Testis (tissue), 2 donors: ENCODE measurements at regions not wholly inside any gene's neighbourhood (a gene's known extent, or its start where the extent isn't known, plus 50 kb on each side); places are given as distances from the start of the nearest gene placed in this dataset.

Source experiments
- CTCF ChIP-seq, 3 experiments: fragments of 450-650 bp in 2 of 3; fragments of 200-600 bp in 1 of 3; sonication (generic) in 1 of 3; IDR thresholded peaks; one replicate each; pipeline ENCODE4 v1.5.1; 2016 to 2019; ENCODE audit warnings: antibody characterized with exemption in 3 of 3, mild to moderate bottlenecking in 2 of 3, moderate library complexity in 1 of 3
- POLR2A ChIP-seq: fragments of 450-650 bp; IDR thresholded peaks from one replicate; pipeline ENCODE4 v1.6.1; 2017; ENCODE audit warnings: antibody characterized with exemption, mild to moderate bottlenecking, moderate library complexity

- TF ChIP-seq POLR2A (no peak), CTCF (IDR thresholded peaks at IDR 0.05) (no peak)
These were observed 108.3 kb upstream of the GPR139 start for GRCh38 chr16:20181949-20182348.
